ENCODE measurements at regions not wholly inside any gene's neighbourhood (a gene's known extent, or its start where the extent isn't known, plus 50 kb on each side); places are given as distances from the start of the nearest gene placed in this dataset.

- CTCF ChIA-PET: interaction anchor here (0.6 kb wide), 1 partner anchor 54 kb away, joined by 7 read pairs; no protein-coding TSS in a partner anchor
Observed at GRCh38 chr2:23323198-23323916, 61.6 kb upstream of the KLHL29 start.

GRCh38 chr2:23323917-23324680 lies 60.9 kb upstream of the KLHL29 start:
- CTCF ChIA-PET: interaction anchor here (2.0 kb wide), 1 partner anchor 9 kb away, joined by 6 read pairs; no protein-coding TSS in a partner anchor
- no peaks in the 10 kb centered on the region for H3K9me3 ChIP-seq (ENCODE audit: control insufficient read depth, insufficient read depth, low read depth, low read length)
- no peak overlapping the region for H3K27ac ChIP-seq (ENCODE audit: extremely low read depth, low read depth, low read length)
- POLR2A ChIA-PET: no interaction called here
- no peaks in the 10 kb centered on the region for H3K4me1 ChIP-seq (ENCODE audit: control insufficient read depth, insufficient read depth, low read length)
- no peaks in the 10 kb centered on the region for H3K36me3 ChIP-seq (ENCODE audit: control insufficient read depth in 2 of 2, insufficient read depth in 1 of 2, low read length in 2 of 2)
- H3K4me3 ChIP-seq (ENCODE audit: low read depth, low read length): no peak overlapping the region
- TF ChIP-seq ZBTB49 (tag by site-specific recombination; IDR thresholded peaks at IDR 0.05; ENCODE audit: low read depth) (no peak), ZNF626 (tag by site-specific recombination; IDR thresholded peaks at IDR 0.05) (no peak), ZNF654 (tag by site-specific recombination; IDR thresholded peaks at IDR 0.05; ENCODE audit: low read depth) (no peak), EGR2 (tag by site-specific recombination; IDR thresholded peaks at IDR 0.05; ENCODE audit: low read depth) (no peak), KLF16 (tag by site-specific recombination; IDR thresholded peaks at IDR 0.05) (no peak), RBAK (tag by site-specific recombination; IDR thresholded peaks at IDR 0.05) (no peak), ZNF311 (tag by site-specific recombination; IDR thresholded peaks at IDR 0.05; ENCODE audit: borderline replicate concordance) (no peak), ZNF112 (tag by site-specific recombination; IDR thresholded peaks at IDR 0.05) (no peak), ZNF423 (tag by site-specific recombination; IDR thresholded peaks at IDR 0.05) (no peak), ZNF157 (tag by site-specific recombination; IDR thresholded peaks at IDR 0.05) (no peak), TCF7L2 (IDR thresholded peaks at IDR 0.05; ENCODE audit: borderline replicate concordance, low read depth, low read length) (no peak), MEIS1 (CRISPR knock-in tag; IDR thresholded peaks at IDR 0.05; ENCODE audit: borderline replicate concordance) (no peak)

More at GRCh38 chr2:23323198-23323916, 61.6 kb upstream of the KLHL29 start:
- Histone ChIP-seq H3K4me1 (ENCODE audit: control insufficient read depth, insufficient read depth, low read length) (no peaks in the 10 kb centered on the region), H3K27ac (ENCODE audit: extremely low read depth, low read depth, low read length) (no peak overlapping the region), H3K9me3 (ENCODE audit: control insufficient read depth, insufficient read depth, low read depth, low read length) (no peaks in the 10 kb centered on the region), H3K4me3 (ENCODE audit: low read depth, low read length) (no peak overlapping the region), H3K36me3 (ENCODE audit: control insufficient read depth in 2 of 2, insufficient read depth in 1 of 2, low read length in 2 of 2) (no peaks in the 10 kb centered on the region)
- TF ChIP-seq ZNF843 (tag by site-specific recombination; IDR thresholded peaks at IDR 0.05): no peak
- TF ChIP-seq ZNF266 (tag by site-specific recombination; IDR thresholded peaks at IDR 0.05; ENCODE audit: low read depth): no peak
- TF ChIP-seq GFI1B (tag by site-specific recombination; IDR thresholded peaks at IDR 0.05): no peak
- TF ChIP-seq ZNF747 (tag by site-specific recombination; IDR thresholded peaks at IDR 0.05): no peak
- no peak for TF ChIP-seq ZNF292 (tag by site-specific recombination; IDR thresholded peaks at IDR 0.05; ENCODE audit: borderline replicate concordance, low read depth)
- TF ChIP-seq ZBTB10 (tag by site-specific recombination; IDR thresholded peaks at IDR 0.05): no peak
- TF ChIP-seq ZFP41 (tag by site-specific recombination; IDR thresholded peaks at IDR 0.05; ENCODE audit: borderline replicate concordance): no peak
- no peak for TF ChIP-seq ZNF184 (tag by site-specific recombination; IDR thresholded peaks at IDR 0.05)
- no peak for TF ChIP-seq KLF9 (tag by site-specific recombination; IDR thresholded peaks at IDR 0.05; ENCODE audit: low read depth)
- no peak for TF ChIP-seq REST (tag by site-specific recombination; IDR thresholded peaks at IDR 0.05)
- no peak for TF ChIP-seq ZNF670 (tag by site-specific recombination; IDR thresholded peaks at IDR 0.05; ENCODE audit: low read depth)
- no peak for TF ChIP-seq ZNF561 (tag by site-specific recombination; IDR thresholded peaks at IDR 0.05; ENCODE audit: borderline replicate concordance)
- no peak for TF ChIP-seq IKZF3 (tag by site-specific recombination; IDR thresholded peaks at IDR 0.05)
- no peak for TF ChIP-seq ZNF239 (tag by site-specific recombination; IDR thresholded peaks at IDR 0.05)
- POLR2A ChIA-PET: no interaction called here

Measured in HEK293 (cell line).